ENCODE measurements at regions not wholly inside any gene's neighbourhood (a gene's known extent, or its start where the extent isn't known, plus 50 kb on each side); places are given as distances from the start of the nearest gene placed in this dataset.
A peak's percentile ranks its signal among the peaks of the same experiment; 100 is the strongest.

- Histone ChIP-seq H3K27ac (ENCODE audit: low read depth, low read length) (no peak overlapping the region), H4K5ac (ENCODE audit: low read length) (no peak overlapping the region), H3K18ac (ENCODE audit: low read length) (no peak overlapping the region)
These were observed 102.8 kb upstream of the GBE1 start for GRCh38 chr3:81864272-81864671.

GRCh38 chr3:81863756-81864155, 102.3 kb upstream of the GBE1 start:
- no peak overlapping the region for H3K56ac ChIP-seq (ENCODE audit: low read length)
- H3K4me3 ChIP-seq (ENCODE audit: low read length), result no peak overlapping the region
- H3K79me2 ChIP-seq (ENCODE audit: control insufficient read depth, insufficient read depth, low read length), result no peaks in the 10 kb centered on the region
- H4K5ac ChIP-seq (ENCODE audit: low read length), result no peak overlapping the region
- H4K8ac ChIP-seq (ENCODE audit: low read depth, low read length), result no peak overlapping the region
- no peak overlapping the region for H2AK5ac ChIP-seq (ENCODE audit: low read length)
- H2BK120ac ChIP-seq (ENCODE audit: low read depth, low read length), result no peak overlapping the region
- no peak overlapping the region for H3K27ac ChIP-seq (ENCODE audit: low read depth, low read length)
- no peak overlapping the region for H3K4me2 ChIP-seq (ENCODE audit: low read length)
- no peaks in the 10 kb centered on the region for H3K27me3 ChIP-seq (ENCODE audit: insufficient read depth, low read length, poor library complexity)
- WGBS (ENCODE audit: extremely low coverage, insufficient coverage, low lambda C conversion rate), result no CpG with 5 or more reads among the region's 4 CpGs
- no peak overlapping the region for H3K18ac ChIP-seq (ENCODE audit: low read length)
- no peak for DNase-seq
- no peak overlapping the region for H2BK15ac ChIP-seq (replicated peaks; ENCODE audit: low read depth)
- H3K4me1 ChIP-seq (ENCODE audit: control insufficient read depth, low read depth, low read length), result peaks cover 4% of the 10 kb centered on the region
- H3K4ac ChIP-seq (ENCODE audit: low read depth, low read length), result no peak overlapping the region
- H3K36me3 ChIP-seq (ENCODE audit: control insufficient read depth, insufficient read depth, low read length), result no peaks in the 10 kb centered on the region
- H3K9ac ChIP-seq (ENCODE audit: low read length), result no peak overlapping the region
- no peak overlapping the region for H2BK5ac ChIP-seq (ENCODE audit: low read length)
- no peak overlapping the region for H3K23ac ChIP-seq (ENCODE audit: low read length)
- no peaks in the 10 kb centered on the region for H3K79me1 ChIP-seq (ENCODE audit: low read length)

More at GRCh38 chr3:81864272-81864671, 102.8 kb upstream of the GBE1 start:
- no peak overlapping the region for H3K23ac ChIP-seq (ENCODE audit: low read length)
- H3K4me3 ChIP-seq (ENCODE audit: low read length), result no peak overlapping the region
- H3K56ac ChIP-seq (ENCODE audit: low read length), result no peak overlapping the region
- no peaks in the 10 kb centered on the region for H3K79me1 ChIP-seq (ENCODE audit: low read length)
- H2AK5ac ChIP-seq (ENCODE audit: low read length), result no peak overlapping the region
- H2BK5ac ChIP-seq (ENCODE audit: low read length), result no peak overlapping the region
- no peaks in the 10 kb centered on the region for H3K79me2 ChIP-seq (ENCODE audit: control insufficient read depth, insufficient read depth, low read length)
- no peak overlapping the region for H4K8ac ChIP-seq (ENCODE audit: low read depth, low read length)
- no peaks in the 10 kb centered on the region for H3K36me3 ChIP-seq (ENCODE audit: control insufficient read depth, insufficient read depth, low read length)
- H3K4me1 ChIP-seq (ENCODE audit: control insufficient read depth, low read depth, low read length), result peaks cover 4% of the 10 kb centered on the region
- H3K9ac ChIP-seq (ENCODE audit: low read length), result no peak overlapping the region
- WGBS (ENCODE audit: extremely low coverage, insufficient coverage, low lambda C conversion rate), result no CpG with 5 or more reads among the region's 7 CpGs
- H3K4me2 ChIP-seq (ENCODE audit: low read length), result no peak overlapping the region
- no peak overlapping the region for H2BK120ac ChIP-seq (ENCODE audit: low read depth, low read length)
- H3K27me3 ChIP-seq (ENCODE audit: insufficient read depth, low read length, poor library complexity), result no peaks in the 10 kb centered on the region
- H2BK15ac ChIP-seq (replicated peaks; ENCODE audit: low read depth), result no peak overlapping the region
- DNase-seq, result peak; percentile 70
- no peak overlapping the region for H3K4ac ChIP-seq (ENCODE audit: low read depth, low read length)

- H4K5ac ChIP-seq (ENCODE audit: low read length), result no peak overlapping the region
These were observed 100.1 kb upstream of the GBE1 start for GRCh38 chr3:81861593-81861992.

GRCh38 chr3:81859524-81859923, 98.1 kb upstream of the GBE1 start:
- no peak overlapping the region for H2BK120ac ChIP-seq (ENCODE audit: low read depth, low read length)
- WGBS (ENCODE audit: extremely low coverage, insufficient coverage, low lambda C conversion rate), result no CpG with 5 or more reads among the region's 1 CpG
- H2BK15ac ChIP-seq (replicated peaks; ENCODE audit: low read depth), result no peak overlapping the region

More at GRCh38 chr3:81861593-81861992, 100.1 kb upstream of the GBE1 start:
- Histone ChIP-seq H3K27me3 (ENCODE audit: insufficient read depth, low read length, poor library complexity) (no peaks in the 10 kb centered on the region), H2BK120ac (ENCODE audit: low read depth, low read length) (no peak overlapping the region), H3K79me2 (ENCODE audit: control insufficient read depth, insufficient read depth, low read length) (no peaks in the 10 kb centered on the region), H3K23ac (ENCODE audit: low read length) (no peak overlapping the region), H3K4me1 (ENCODE audit: control insufficient read depth, low read depth, low read length) (peaks cover 4% of the 10 kb centered on the region), H3K56ac (ENCODE audit: low read length) (no peak overlapping the region), H3K4ac (ENCODE audit: low read depth, low read length) (no peak overlapping the region), H2AK5ac (ENCODE audit: low read length) (no peak overlapping the region), H3K36me3 (ENCODE audit: control insufficient read depth, insufficient read depth, low read length) (no peaks in the 10 kb centered on the region), H3K4me2 (ENCODE audit: low read length) (no peak overlapping the region), H3K18ac (ENCODE audit: low read length) (no peak overlapping the region), H3K27ac (ENCODE audit: low read depth, low read length) (no peak overlapping the region), H3K79me1 (ENCODE audit: low read length) (no peaks in the 10 kb centered on the region), H3K4me3 (ENCODE audit: low read length) (no peak overlapping the region), H3K9ac (ENCODE audit: low read length) (no peak overlapping the region), H2BK15ac (replicated peaks; ENCODE audit: low read depth) (no peak overlapping the region), H2BK5ac (ENCODE audit: low read length) (no peak overlapping the region), H4K8ac (ENCODE audit: low read depth, low read length) (no peak overlapping the region)
- no peak for DNase-seq
- WGBS (ENCODE audit: extremely low coverage, insufficient coverage, low lambda C conversion rate), result no CpG with 5 or more reads among the region's 1 CpG

GRCh38 chr3:81853431-81853830, 92.0 kb upstream of the GBE1 start:
- H3K4me1 ChIP-seq (ENCODE audit: control insufficient read depth, low read depth, low read length), result no peaks in the 10 kb centered on the region
- H2BK15ac ChIP-seq (replicated peaks; ENCODE audit: low read depth), result no peak overlapping the region
- no peaks in the 10 kb centered on the region for H3K36me3 ChIP-seq (ENCODE audit: control insufficient read depth, insufficient read depth, low read length)
- H3K18ac ChIP-seq (ENCODE audit: low read length), result no peak overlapping the region
- H4K8ac ChIP-seq (ENCODE audit: low read depth, low read length), result no peak overlapping the region
- no CpG with 5 or more reads among the region's 3 CpGs for WGBS (ENCODE audit: extremely low coverage, insufficient coverage, low lambda C conversion rate)
- no peak for DNase-seq
- no peaks in the 10 kb centered on the region for H3K79me1 ChIP-seq (ENCODE audit: low read length)
- H2BK5ac ChIP-seq (ENCODE audit: low read length), result no peak overlapping the region
- H3K4ac ChIP-seq (ENCODE audit: low read depth, low read length), result no peak overlapping the region
- no peak overlapping the region for H3K56ac ChIP-seq (ENCODE audit: low read length)
- H3K4me2 ChIP-seq (ENCODE audit: low read length), result no peak overlapping the region
- H3K27ac ChIP-seq (ENCODE audit: low read depth, low read length), result no peak overlapping the region
- no peak overlapping the region for H3K23ac ChIP-seq (ENCODE audit: low read length)
- H3K9ac ChIP-seq (ENCODE audit: low read length), result no peak overlapping the region
- no peak overlapping the region for H2BK120ac ChIP-seq (ENCODE audit: low read depth, low read length)
- H4K5ac ChIP-seq (ENCODE audit: low read length), result no peak overlapping the region
- no peaks in the 10 kb centered on the region for H3K79me2 ChIP-seq (ENCODE audit: control insufficient read depth, insufficient read depth, low read length)
- no peak overlapping the region for H3K4me3 ChIP-seq (ENCODE audit: low read length)
- H2AK5ac ChIP-seq (ENCODE audit: low read length), result no peak overlapping the region
- H3K27me3 ChIP-seq (ENCODE audit: insufficient read depth, low read length, poor library complexity), result no peaks in the 10 kb centered on the region

More at GRCh38 chr3:81859524-81859923, 98.1 kb upstream of the GBE1 start:
- Histone ChIP-seq H3K4ac (ENCODE audit: low read depth, low read length) (no peak overlapping the region), H3K79me2 (ENCODE audit: control insufficient read depth, insufficient read depth, low read length) (no peaks in the 10 kb centered on the region), H3K4me3 (ENCODE audit: low read length) (no peak overlapping the region), H3K23ac (ENCODE audit: low read length) (no peak overlapping the region), H3K9ac (ENCODE audit: low read length) (no peak overlapping the region), H3K4me1 (ENCODE audit: control insufficient read depth, low read depth, low read length) (peaks cover 3% of the 10 kb centered on the region), H3K18ac (ENCODE audit: low read length) (no peak overlapping the region), H3K27me3 (ENCODE audit: insufficient read depth, low read length, poor library complexity) (no peaks in the 10 kb centered on the region), H2AK5ac (ENCODE audit: low read length) (no peak overlapping the region), H3K79me1 (ENCODE audit: low read length) (no peaks in the 10 kb centered on the region), H2BK5ac (ENCODE audit: low read length) (no peak overlapping the region), H3K4me2 (ENCODE audit: low read length) (no peak overlapping the region), H4K5ac (ENCODE audit: low read length) (no peak overlapping the region), H3K56ac (ENCODE audit: low read length) (no peak overlapping the region), H3K27ac (ENCODE audit: low read depth, low read length) (no peak overlapping the region), H3K36me3 (ENCODE audit: control insufficient read depth, insufficient read depth, low read length) (no peaks in the 10 kb centered on the region), H4K8ac (ENCODE audit: low read depth, low read length) (no peak overlapping the region)
- DNase-seq, result no peak

- Histone ChIP-seq H3K4me2 (ENCODE audit: low read length) (no peak overlapping the region), H2AK5ac (ENCODE audit: low read length) (no peak overlapping the region), H3K9ac (ENCODE audit: low read length) (no peak overlapping the region), H3K56ac (ENCODE audit: low read length) (no peak overlapping the region), H3K4me1 (ENCODE audit: control insufficient read depth, low read depth, low read length) (no peaks in the 10 kb centered on the region), H3K36me3 (ENCODE audit: control insufficient read depth, insufficient read depth, low read length) (no peaks in the 10 kb centered on the region), H3K79me2 (ENCODE audit: control insufficient read depth, insufficient read depth, low read length) (no peaks in the 10 kb centered on the region), H3K23ac (ENCODE audit: low read length) (no peak overlapping the region), H3K79me1 (ENCODE audit: low read length) (no peaks in the 10 kb centered on the region), H3K27me3 (ENCODE audit: insufficient read depth, low read length, poor library complexity) (no peaks in the 10 kb centered on the region), H2BK15ac (replicated peaks; ENCODE audit: low read depth) (no peak overlapping the region), H3K4me3 (ENCODE audit: low read length) (no peak overlapping the region), H4K8ac (ENCODE audit: low read depth, low read length) (no peak overlapping the region), H3K27ac (ENCODE audit: low read depth, low read length) (no peak overlapping the region), H3K18ac (ENCODE audit: low read length) (no peak overlapping the region), H2BK120ac (ENCODE audit: low read depth, low read length) (no peak overlapping the region), H2BK5ac (ENCODE audit: low read length) (no peak overlapping the region), H3K4ac (ENCODE audit: low read depth, low read length) (no peak overlapping the region), H4K5ac (ENCODE audit: low read length) (no peak overlapping the region)
- no peak for DNase-seq
These were observed 89.7 kb upstream of the GBE1 start for GRCh38 chr3:81851176-81851575.
